Right lobe of liver (tissue), 6 donors: ENCODE measurements at regions not wholly inside any gene's neighbourhood (a gene's known extent, or its start where the extent isn't known, plus 50 kb on each side); places are given as distances from the start of the nearest gene placed in this dataset.

ENCODE experiments used
- ATAC-seq, 4 donors: fragments of 200-7000 bp; cut with Tn5 transposase; one replicate each; pipeline ENCODE4 v1.9.1; 2020; ENCODE audit warnings: mild to moderate bottlenecking in 4 of 4, moderate library complexity in 4 of 4
- DNase-seq, 3 donors: peaks; one replicate each; pipeline ENCODE4 v3.0.0-alpha.2; 2020
- H3K27ac ChIP-seq, 3 donors: fragments of 200-600 bp; one replicate each; pipeline ENCODE4 v1.8.0; 2022
- H3K27me3 ChIP-seq, 2 donors: fragments of 200-600 bp; one replicate each; pipeline ENCODE4 v1.8.0; 2022
- H3K36me3 ChIP-seq, 4 donors: fragments of 200-600 bp; sonication (generic) in 1 of 4; one replicate each; pipeline versions ENCODE4 v1.5.1 to v1.8.0; 2017 to 2022; ENCODE audit warnings: control low read depth in 1 of 4
- H3K4me1 ChIP-seq, 4 donors: fragments of 200-600 bp; sonication (generic) in 1 of 4; one replicate each; pipeline versions ENCODE4 v1.5.1 to v1.8.0; 2017 to 2022; ENCODE audit warnings: control low read depth in 1 of 4
- H3K4me3 ChIP-seq, 3 donors: fragments of 200-600 bp; one replicate each; pipeline ENCODE4 v1.8.0; 2022
- H3K9me3 ChIP-seq, 4 donors: fragments of 200-600 bp; sonication (generic) in 1 of 4; one replicate each; pipeline versions ENCODE4 v1.5.1 to v1.8.0; 2017 to 2022; ENCODE audit warnings: control low read depth in 1 of 4
- CTCF ChIP-seq, 4 donors: fragments of 200-600 bp in 3 of 4; fragments of 450-650 bp in 1 of 4; IDR thresholded peaks; one replicate each; pipeline versions ENCODE4 v1.5.1 to v1.8.0; 2016 to 2022; ENCODE audit warnings: antibody characterized with exemption in 4 of 4, mild to moderate bottlenecking in 2 of 4
- POLR2A ChIP-seq: fragments of 450-650 bp; IDR thresholded peaks from one replicate; pipeline ENCODE4 v1.6.1; 2017; ENCODE audit warnings: antibody characterized with exemption, mild to moderate bottlenecking
- WGBS: methylation state at CpG from one replicate; pipeline ENCODE4 v1.1.6; 2018; ENCODE audit warnings: low coverage, low lambda C conversion rate; ENCODE audit not compliant: insufficient coverage; ENCODE audit errors: missing lambda C conversion rate; 5-methylcytosine and 5-hydroxymethylcytosine counted together
- intact Hi-C, 2 donors: fragments of 100-400 bp; cut with DNase I; formaldehyde crosslinking; loops; one replicate each; pipeline versions ENCODE4 v1.11.2 to v1.14.1; 2022
- donor health status: DM: no; HTN: yes; CAD: no.
- donor health status: DM: no; HTN: no; CAD: no.
- donor health status: DM: no; HTN: no; CAD: no.
- donor health status: DM: no; HTN: yes; CAD: no.
- donor health status: DM: no; HTN: yes; CAD: no.

- H3K4me1 ChIP-seq, result no peaks in the 10 kb centered on the region
- 80% methylated on average over 3 of the region's 3 CpGs for WGBS
- H3K4me3 ChIP-seq, result no peak overlapping the region
- no peaks in the 10 kb centered on the region for H3K36me3 ChIP-seq
- no peak overlapping the region for H3K27ac ChIP-seq
- no peaks in the 10 kb centered on the region for H3K27me3 ChIP-seq
- no peak for DNase-seq
- no peak for ATAC-seq
- TF ChIP-seq CTCF (IDR thresholded peaks at IDR 0.05), result no peak
- no peak for TF ChIP-seq POLR2A
- H3K9me3 ChIP-seq, result no peaks in the 10 kb centered on the region
- intact Hi-C loops, result no loop called here
Observed at GRCh38 chr11:80733361-80733760, 1292.5 kb upstream of the TENM4 start.

- no peak overlapping the region for H3K27ac ChIP-seq
- no peaks in the 10 kb centered on the region for H3K9me3 ChIP-seq
- no peak for ATAC-seq
- H3K4me3 ChIP-seq, result no peak overlapping the region
- TF ChIP-seq CTCF (IDR thresholded peaks at IDR 0.05), result no peak
- TF ChIP-seq POLR2A, result no peak
- H3K27me3 ChIP-seq, result no peaks in the 10 kb centered on the region
- DNase-seq, result no peak
- intact Hi-C loops, result no loop called here
- 10% methylated on average over 3 of the region's 3 CpGs for WGBS
- H3K4me1 ChIP-seq, result no peaks in the 10 kb centered on the region
- no peaks in the 10 kb centered on the region for H3K36me3 ChIP-seq
Observed at GRCh38 chr11:80727315-80727714, 1286.5 kb upstream of the TENM4 start.

GRCh38 chr11:80726236-80726635 is 1285.4 kb upstream of the TENM4 start:
- no peak for DNase-seq
- intact Hi-C loops, result no loop called here
- Histone ChIP-seq H3K36me3 (no peaks in the 10 kb centered on the region), H3K27me3 (no peaks in the 10 kb centered on the region), H3K4me3 (no peak overlapping the region), H3K4me1 (no peaks in the 10 kb centered on the region), H3K9me3 (no peaks in the 10 kb centered on the region), H3K27ac (no peak overlapping the region)
- ATAC-seq, result no peak
- no peak for TF ChIP-seq POLR2A
- no peak for TF ChIP-seq CTCF (IDR thresholded peaks at IDR 0.05)

DNA sequence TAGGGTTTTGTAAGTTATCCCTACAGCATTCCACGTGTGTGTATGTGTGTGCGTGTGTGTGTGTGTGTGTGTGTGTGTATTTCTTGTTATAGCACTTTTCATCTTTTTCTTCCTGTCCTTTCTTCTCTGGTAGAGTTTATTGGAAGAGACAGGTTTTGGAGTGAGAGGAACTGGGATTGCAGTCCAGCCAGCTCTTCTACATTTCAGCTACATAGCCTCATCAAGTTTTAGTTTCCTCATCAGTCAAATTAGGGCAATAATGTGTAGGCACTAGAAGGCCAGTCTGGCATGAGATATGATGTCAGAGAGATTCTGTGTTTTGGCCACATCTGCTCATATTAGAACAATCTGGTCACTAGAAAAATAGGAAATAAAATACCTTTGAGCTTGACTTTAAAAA is 1283.5 kb upstream of the TENM4 start:
- DNase-seq, result no peak

More for the DNA sequence above, 1283.5 kb upstream of the TENM4 start:
- Histone ChIP-seq H3K27ac (no peak overlapping the region), H3K27me3 (no peaks in the 10 kb centered on the region), H3K9me3 (no peaks in the 10 kb centered on the region), H3K36me3 (no peaks in the 10 kb centered on the region), H3K4me3 (no peak overlapping the region), H3K4me1 (no peaks in the 10 kb centered on the region)
- intact Hi-C loops, result no loop called here
- WGBS, result 17% methylated on average over 2 of the region's 2 CpGs
- TF ChIP-seq CTCF (IDR thresholded peaks at IDR 0.05) (no peak), POLR2A (no peak)
- ATAC-seq, result no peak
